Ammon's horn (tissue), 1 donor: ENCODE measurements at regions not wholly inside any gene's neighbourhood (a gene's known extent, or its start where the extent isn't known, plus 50 kb on each side); places are given as distances from the start of the nearest gene placed in this dataset.
A peak's percentile ranks its signal among the peaks of the same experiment; 100 is the strongest.
"Not testable (repeated sequence)": the region's sequence is repeated elsewhere in the genome, so short reads cannot be mapped to it uniquely, and the experiment has no call there.

Source experiments
- DNase-seq: peaks from one replicate; pipeline ENCODE4 v3.0.0-alpha.2; 2016; ENCODE audit warnings: low spot score

- DNase-seq, result no peak
These were observed 378.0 kb upstream of the SPRY2 start for GRCh38 chr13:80718970-80719369.

GRCh38 chr13:80717776-80718175, 376.9 kb upstream of the SPRY2 start:
- no peak for DNase-seq

GRCh38 chr13:80716610-80717081, 375.7 kb upstream of the SPRY2 start:
- peak; percentile 42 for DNase-seq

- no peak for DNase-seq
These were observed 371.1 kb upstream of the SPRY2 start for GRCh38 chr13:80712026-80712425.

GRCh38 chr13:80708791-80709190, 367.9 kb upstream of the SPRY2 start:
- no peak for DNase-seq

- no peak for DNase-seq
These were observed 366.4 kb upstream of the SPRY2 start for GRCh38 chr13:80707000-80707983.

GRCh38 chr13:80706164-80706471, 365.2 kb upstream of the SPRY2 start:
- DNase-seq, result no peak

GRCh38 chr13:80705371-80706163, 364.6 kb upstream of the SPRY2 start:
- DNase-seq, result no peak

- DNase-seq, result no peak
These were observed 363.4 kb upstream of the SPRY2 start for GRCh38 chr13:80704369-80704768.

- DNase-seq, result no peak
These were observed 354.9 kb upstream of the SPRY2 start for GRCh38 chr13:80695841-80696240.

GRCh38 chr13:80691814-80692213, 350.9 kb upstream of the SPRY2 start:
- DNase-seq, result not testable (repeated sequence)

GRCh38 chr13:80690208-80690607, 349.3 kb upstream of the SPRY2 start:
- DNase-seq, result no peak

- no peak for DNase-seq
These were observed 347.7 kb upstream of the SPRY2 start for GRCh38 chr13:80688593-80688992.

GRCh38 chr13:80685942-80686341, 345.0 kb upstream of the SPRY2 start:
- DNase-seq, result no peak

- peak; percentile 38 for DNase-seq
These were observed 343.5 kb upstream of the SPRY2 start for GRCh38 chr13:80684217-80684991.

- no peak for DNase-seq
These were observed 339.9 kb upstream of the SPRY2 start for GRCh38 chr13:80680786-80681366.

GRCh38 chr13:80679423-80679822, 338.5 kb upstream of the SPRY2 start:
- DNase-seq, result no peak

GRCh38 chr13:80677227-80677626, 336.3 kb upstream of the SPRY2 start:
- no peak for DNase-seq

- not testable (repeated sequence) for DNase-seq
These were observed 334.5 kb upstream of the SPRY2 start for GRCh38 chr13:80675442-80675841.

- DNase-seq, result no peak
These were observed 330.8 kb upstream of the SPRY2 start for GRCh38 chr13:80671773-80672172.

GRCh38 chr13:80669112-80669511, 328.2 kb upstream of the SPRY2 start:
- no peak for DNase-seq

GRCh38 chr13:80668452-80668851, 327.5 kb upstream of the SPRY2 start:
- no peak for DNase-seq
